HG03520 (cell line): ENCODE measurements at regions not wholly inside any gene's neighbourhood (a gene's known extent, or its start where the extent isn't known, plus 50 kb on each side); places are given as distances from the start of the nearest gene placed in this dataset.

Source experiments
- ATAC-seq: cut with Tn5 transposase; IDR thresholded peaks from one replicate; pipeline ENCODE4 v1.9.1; 2021; ENCODE audit warnings: mild to moderate bottlenecking, moderate library complexity; ENCODE audit not compliant: unreplicated experiment

DNA sequence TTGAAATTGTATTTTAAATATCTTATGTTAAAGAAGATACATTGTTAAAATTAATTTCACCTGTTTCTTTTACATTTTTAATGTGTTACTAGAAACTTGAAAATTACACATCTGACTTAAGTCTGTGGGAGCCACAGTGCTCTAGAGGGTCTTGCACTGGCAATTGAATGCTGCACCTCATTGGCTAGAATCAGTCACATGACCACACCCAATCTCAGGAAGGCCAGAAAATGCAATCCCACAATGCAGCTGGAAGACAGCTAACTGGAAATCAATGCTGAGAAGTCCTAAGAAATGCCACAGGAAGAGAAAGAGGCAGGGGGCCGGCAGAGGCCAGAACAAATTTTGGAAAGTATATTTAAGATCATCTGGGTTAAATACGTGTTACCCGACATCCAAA, 189.2 kb upstream of the POU3F3 start:
- ATAC-seq = no peak

- no peak for ATAC-seq
These were observed 185.3 kb upstream of the POU3F3 start for GRCh38 chr2:104668631-104669030.

DNA sequence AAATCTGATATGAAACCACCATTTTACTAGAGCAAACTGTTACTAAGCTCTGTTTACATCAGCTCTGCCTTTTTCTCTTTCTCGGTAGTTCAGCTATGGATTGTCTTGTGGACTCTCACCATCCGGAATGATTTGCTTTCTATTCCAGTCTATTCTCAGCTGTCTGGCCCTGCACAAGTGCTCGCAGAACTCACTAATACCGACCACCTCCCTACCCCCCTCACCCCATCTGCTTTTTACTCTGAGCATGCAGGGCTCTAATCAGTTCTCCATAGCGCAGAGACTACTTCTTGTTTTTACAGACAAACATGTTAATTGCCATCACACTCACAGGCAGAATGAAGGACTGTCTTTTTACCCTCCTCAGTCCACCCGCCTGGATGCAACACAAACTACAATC, 180.7 kb upstream of the POU3F3 start:
- no peak for ATAC-seq

DNA sequence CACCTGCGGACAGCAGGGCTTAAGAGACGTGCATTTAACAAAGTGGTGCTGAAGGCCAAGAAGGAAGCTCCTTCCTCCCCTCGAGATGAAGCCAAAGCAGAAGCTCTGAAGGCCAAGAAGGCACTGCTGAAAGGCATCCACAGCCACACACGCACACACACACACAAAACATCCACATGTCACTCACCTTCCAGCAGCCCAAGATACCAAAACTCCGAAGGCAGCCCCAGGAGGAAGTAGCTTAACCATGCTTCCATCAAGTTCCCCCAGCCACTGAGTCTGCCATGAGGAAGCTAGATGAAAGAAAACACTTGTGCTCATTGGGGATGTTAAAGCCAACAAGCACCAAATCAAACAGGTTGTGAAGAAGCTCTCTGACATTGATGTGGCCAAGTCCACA, 175.7 kb upstream of the POU3F3 start:
- no peak for ATAC-seq

DNA sequence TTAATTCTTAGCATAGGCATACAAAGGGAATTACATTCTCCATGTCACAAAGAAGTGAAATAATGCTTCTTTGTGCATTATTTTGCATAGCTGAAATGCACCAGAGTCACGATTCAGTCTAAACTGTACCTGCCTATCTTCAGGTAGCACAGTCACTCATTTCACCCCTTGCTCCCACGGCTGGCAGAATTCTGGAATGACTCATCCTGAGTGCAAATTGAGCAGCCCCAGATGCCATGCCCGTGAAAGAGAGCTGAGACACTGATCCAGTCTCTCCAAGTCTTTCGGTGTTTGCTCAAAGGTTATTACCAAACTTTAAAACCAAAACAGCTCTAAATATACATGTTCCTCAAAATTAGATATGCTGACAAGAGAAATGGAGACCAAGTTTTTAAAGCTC, 168.3 kb upstream of the POU3F3 start:
- no peak for ATAC-seq

DNA sequence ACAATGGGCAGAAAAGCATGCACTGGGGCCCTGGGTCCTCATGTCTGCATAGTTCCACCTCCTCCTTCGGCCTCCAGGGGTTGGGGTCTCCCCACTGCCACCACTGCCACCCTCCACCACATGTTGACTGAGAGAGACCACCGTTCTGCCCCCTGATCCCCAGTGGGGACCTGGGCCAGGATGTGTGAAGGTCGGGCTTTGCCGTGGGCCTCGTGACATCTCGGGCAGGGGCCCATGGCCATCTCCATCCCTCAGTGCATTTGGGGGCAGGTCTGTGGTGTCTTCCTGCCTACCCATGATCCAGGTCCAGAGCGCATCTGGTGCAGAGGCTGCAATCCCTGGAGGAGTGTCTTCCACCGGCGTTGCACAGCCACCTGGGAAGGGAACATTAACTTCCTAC, 166.8 kb upstream of the POU3F3 start:
- no peak for ATAC-seq

DNA sequence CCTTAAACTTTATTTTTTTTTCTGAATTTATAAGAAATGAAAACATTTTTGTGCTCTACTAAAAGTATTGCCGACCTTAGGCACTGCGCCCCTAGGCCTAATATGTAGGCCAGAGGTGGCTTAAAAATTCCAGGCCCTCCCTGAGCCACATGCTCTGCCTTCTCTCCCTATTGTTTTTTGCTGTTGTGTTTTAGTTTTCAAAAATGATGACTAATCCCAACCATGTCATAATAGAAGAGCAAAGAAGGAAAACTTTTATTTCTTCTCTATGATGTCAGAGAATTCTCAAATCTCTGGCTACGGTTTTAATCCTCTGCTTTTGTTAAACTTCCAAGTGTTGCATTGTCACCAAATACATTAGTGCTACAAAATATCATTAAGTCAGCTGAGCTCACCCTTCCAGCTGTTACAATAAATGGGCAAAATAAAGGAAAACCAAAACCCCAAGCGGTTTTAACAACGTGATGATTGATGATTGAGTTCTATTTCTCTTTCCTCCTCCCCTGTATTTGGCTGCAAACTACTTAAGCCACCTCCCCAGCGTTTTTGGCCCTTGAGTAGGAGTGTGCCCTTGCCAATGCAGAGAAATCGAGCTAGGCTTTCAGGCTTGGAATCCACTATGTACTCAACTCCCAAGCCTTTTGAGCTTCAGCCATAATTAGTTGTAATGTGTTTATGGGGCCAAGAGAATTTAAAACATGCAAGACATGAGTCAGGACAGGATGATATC, 163.5 kb upstream of the POU3F3 start:
- no peak for ATAC-seq

GRCh38 chr2:104698276-104698675, 155.6 kb upstream of the POU3F3 start:
- no peak for ATAC-seq

GRCh38 chr2:104701411-104701911, 152.5 kb upstream of the POU3F3 start:
- ATAC-seq = no peak

- no peak for ATAC-seq
These were observed 151.7 kb upstream of the POU3F3 start for GRCh38 chr2:104702031-104702850.

GRCh38 chr2:104703669-104704068, 150.2 kb upstream of the POU3F3 start:
- ATAC-seq = no peak

DNA sequence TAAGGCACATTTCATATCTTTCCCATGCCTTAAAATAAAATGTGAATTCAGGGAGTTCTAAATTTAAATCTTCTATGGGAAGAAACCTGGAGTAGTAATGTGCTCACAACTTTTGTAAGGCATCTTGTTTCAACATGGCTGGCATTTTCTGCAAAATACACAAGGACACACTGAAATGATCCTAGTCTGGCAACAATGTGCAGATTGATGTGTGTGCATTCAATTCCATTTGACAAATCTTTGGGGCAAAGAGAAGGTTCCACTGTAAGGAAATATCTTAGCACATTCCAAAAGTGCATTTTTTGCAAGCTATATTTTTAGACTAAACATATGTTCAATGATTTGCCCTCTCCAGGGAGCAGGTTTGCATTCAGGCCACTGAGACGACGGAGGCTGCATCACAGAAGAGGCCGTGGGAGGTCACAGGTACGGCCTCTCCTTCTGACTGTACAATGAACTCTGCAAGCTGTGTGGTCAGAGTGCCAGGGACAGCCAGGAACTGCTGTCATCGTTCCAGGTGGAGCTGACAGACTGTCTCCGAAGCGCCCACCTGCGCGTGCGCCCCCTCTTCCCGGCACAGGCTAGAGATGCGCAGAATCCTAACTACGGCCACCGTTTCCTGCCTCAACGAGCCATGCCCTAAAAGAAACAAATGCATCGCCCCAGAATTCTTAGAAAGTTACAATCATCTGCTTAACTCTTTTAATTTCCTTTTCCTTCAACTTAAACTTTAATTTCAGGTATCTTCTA, 149.2 kb upstream of the POU3F3 start:
- ATAC-seq = no peak

GRCh38 chr2:104707056-104707455, 146.9 kb upstream of the POU3F3 start:
- ATAC-seq = no peak

- ATAC-seq = no peak
These were observed 144.9 kb upstream of the POU3F3 start for GRCh38 chr2:104708967-104709366.

DNA sequence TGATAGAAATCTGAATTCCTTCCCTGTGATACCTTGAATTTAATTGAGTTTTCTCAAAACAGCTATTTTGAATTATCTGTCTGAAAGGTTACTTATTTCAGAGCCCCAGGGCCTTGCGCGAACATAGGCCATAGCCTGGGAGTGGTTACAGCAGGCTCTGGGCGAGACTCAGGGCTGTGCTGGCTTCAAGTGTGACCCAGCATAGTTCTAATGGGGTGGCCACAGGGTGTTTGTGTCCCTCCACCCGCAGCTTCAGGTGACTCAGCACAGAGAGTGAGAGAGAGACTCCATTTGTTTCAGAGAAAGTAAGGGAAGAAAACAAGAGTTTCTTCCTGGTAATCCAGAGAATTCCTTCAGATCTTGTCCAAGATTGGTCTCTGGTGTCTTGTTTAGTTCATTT, 137.9 kb upstream of the POU3F3 start:
- ATAC-seq = no peak

DNA sequence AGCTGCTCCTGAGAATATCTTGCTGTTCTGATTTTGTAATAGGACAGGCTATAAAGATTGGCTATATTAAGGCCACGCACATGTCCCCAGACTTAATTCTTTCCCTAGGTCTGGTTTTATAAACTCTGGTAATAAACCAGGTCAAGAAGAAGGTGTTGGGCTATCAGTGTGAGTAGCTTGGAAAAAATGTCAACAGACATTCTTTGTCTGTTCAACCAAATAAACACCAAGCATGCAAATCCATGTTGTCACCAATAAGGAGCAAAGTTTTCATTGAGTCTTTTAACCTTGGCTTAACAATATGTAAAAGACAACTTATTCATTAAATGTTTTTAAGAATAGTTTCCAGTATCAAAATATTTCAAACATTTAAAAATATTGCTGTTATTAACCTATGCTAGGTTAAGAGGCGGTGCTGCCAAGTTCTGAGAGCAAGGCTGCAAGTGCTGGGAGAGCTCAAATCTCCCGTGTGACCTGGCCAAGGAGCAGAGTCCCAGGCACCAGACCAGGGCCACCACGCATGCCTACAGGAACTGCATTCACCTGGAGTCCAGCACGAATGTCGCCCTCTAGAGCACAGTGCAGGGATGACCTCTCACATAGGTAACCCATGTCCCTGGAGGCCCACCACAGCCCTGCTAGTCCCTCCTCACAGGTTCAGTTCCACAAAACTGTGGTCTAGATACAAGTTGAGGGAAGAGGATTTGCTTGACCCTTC, 120.5 kb upstream of the POU3F3 start:
- peak; percentile 84 for ATAC-seq

DNA sequence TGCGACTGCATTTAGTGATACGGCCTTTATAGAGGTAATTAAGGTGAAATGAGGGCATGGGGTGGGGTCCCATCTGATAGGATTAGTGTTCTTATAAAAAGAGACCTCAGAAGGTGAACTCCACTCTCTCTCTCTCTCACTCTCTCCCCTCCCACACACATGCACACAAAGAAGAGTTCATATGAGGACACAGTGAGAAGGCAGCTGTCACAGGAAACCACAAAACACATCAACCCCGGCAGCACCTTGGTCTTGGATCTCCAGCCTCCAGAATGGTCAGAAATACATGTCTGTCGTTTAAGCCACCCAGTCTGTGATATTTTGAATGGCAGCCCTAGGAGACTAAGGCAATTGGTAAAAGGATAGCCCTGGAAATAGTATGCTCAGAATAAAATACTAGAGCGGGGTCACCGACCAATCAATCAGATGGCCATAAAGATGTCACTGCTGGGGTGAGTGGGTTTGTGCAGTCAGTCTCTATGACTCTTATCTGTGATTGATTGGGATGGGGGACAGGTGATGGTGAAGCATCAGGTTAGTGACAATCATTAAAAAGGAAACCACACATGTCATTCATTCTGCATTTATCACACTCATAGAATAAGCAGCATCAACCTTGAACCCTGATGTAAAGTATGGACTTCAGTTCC, 118.9 kb upstream of the POU3F3 start:
- peak; percentile 71 for ATAC-seq

GRCh38 chr2:104736026-104736425, 117.9 kb upstream of the POU3F3 start:
- ATAC-seq = no peak

GRCh38 chr2:104741860-104742259, 112.1 kb upstream of the POU3F3 start:
- ATAC-seq = no peak

GRCh38 chr2:104744537-104744936, 109.4 kb upstream of the POU3F3 start:
- ATAC-seq = no peak
